Omental fat pad (tissue), 3 donors: ENCODE measurements at regions not wholly inside any gene's neighbourhood (a gene's known extent, or its start where the extent isn't known, plus 50 kb on each side); places are given as distances from the start of the nearest gene placed in this dataset.

Experiments used
- ATAC-seq: fragments of 150-250 bp; one replicate; pipeline ENCODE4 v1.9.1; 2016; ENCODE audit warnings: mild to moderate bottlenecking, moderate library complexity; ENCODE audit not compliant: low FRiP score
- DNase-seq: peaks from one replicate; pipeline ENCODE4 v3.0.0-alpha.2; 2019; ENCODE audit warnings: low spot score
- CTCF ChIP-seq, 3 donors: fragments of 450-650 bp; IDR thresholded peaks; one replicate each; pipeline ENCODE4 v1.5.1; 2016 to 2017; ENCODE audit warnings: antibody characterized with exemption in 3 of 3, mild to moderate bottlenecking in 3 of 3, moderate library complexity in 2 of 3

DNA sequence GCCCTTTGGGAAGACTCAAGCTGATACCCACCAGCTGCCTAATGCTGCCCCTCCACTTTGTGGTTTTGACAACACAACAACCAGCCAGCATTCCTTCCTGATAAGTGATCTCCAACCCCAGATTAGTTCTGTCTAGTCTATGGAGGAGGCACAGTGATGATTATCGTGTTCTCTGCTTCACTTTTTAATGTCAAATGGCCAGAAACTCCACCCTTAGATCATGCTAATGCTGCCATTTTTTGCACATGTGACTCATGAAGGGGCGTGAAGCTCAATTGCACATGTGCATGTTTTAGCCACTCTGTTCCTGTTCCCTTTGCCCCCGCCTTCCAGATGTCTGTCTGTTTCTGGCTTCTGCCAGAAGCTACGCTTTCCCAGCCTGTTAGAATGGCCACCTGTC is 199.8 kb downstream of the COG6 start:
- no peak for TF ChIP-seq CTCF (IDR thresholded peaks at IDR 0.05)
- DNase-seq (no peak), ATAC-seq (no peak)

DNA sequence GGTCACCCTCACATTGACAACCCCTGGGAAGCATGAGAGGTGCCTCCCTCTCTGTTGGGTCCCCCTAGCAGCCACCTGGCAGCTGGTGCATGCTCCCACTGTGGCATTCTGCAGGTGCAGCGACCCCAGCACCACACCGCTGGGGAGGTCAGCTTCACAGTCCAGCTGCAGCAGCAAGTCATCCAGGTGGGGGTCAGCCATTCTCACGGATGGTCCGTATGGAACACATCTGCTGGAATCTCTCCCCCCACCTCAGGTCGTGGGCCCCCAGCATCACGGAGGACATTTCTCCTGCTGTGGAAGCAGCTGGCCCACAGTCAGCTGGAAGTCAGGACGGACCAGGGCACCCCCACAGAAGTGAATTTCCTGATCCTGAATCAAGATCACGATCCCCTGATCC is 201.3 kb downstream of the COG6 start:
- no peak for ATAC-seq
- DNase-seq: no peak
- TF ChIP-seq CTCF (IDR thresholded peaks at IDR 0.05): no peak

DNA sequence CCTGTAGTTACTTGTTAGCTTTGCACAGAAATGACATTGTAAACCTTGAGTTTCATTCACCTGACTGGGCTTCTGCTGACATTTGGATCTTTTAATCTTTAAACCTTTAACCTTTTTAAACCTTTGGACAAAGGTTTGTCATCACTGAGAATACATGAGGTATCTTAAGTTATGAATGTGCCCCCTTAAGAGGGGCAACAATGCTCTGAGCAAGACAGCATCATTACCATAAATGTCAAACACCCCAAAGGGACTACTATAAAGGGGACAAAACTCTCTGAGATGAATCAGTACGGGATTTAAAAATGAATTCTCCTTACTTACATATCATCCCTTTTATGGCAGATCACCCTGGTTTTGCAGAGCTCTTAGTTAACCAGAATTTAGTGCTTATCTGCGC is 203.3 kb downstream of the COG6 start:
- DNase-seq (no peak), ATAC-seq (no peak)
- TF ChIP-seq CTCF (IDR thresholded peaks at IDR 0.05): no peak

- no peak for TF ChIP-seq CTCF (IDR thresholded peaks at IDR 0.05)
- ATAC-seq (no peak), DNase-seq (no peak)
These were observed 204.4 kb downstream of the COG6 start for GRCh38 chr13:39859898-39860297.

DNA sequence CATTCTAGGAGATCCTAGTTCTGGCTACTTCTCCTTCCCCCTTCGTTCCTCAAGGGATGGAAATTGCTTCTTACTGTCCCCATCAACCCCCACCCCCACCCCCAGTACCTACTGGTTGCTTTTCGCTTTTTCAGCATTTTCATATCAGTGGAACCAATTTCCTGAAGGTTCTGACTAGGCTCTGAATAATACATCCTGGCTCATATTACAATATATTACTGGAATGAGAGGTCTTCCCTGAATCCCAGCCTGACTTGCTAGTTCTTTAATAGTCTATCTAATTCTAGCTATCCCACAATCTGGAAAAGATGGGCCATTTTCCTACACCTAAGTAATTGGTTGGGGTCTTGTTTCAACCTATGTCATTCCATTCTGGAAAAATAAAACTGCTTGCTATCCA is 207.4 kb downstream of the COG6 start:
- no peak for TF ChIP-seq CTCF (IDR thresholded peaks at IDR 0.05)
- ATAC-seq (no peak), DNase-seq (no peak)

DNA sequence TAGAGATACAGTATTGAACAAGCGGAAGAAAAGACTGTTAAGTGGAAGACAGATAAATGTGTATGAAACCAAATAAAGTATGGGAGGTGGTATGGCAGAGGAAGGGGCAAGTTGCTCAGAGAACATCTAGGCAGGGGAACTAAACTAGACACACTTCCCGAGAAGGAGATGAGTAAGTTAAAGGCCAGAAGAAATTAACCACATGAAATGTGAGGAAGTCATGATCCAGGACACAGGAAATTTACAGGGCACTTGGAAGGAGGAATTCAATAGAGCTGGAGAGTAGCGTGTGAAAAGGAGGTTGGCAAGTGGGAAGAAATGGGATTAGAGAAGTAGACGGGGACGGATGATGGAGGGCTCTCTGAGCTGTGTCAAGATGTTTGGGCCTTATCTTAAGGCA is 208.8 kb downstream of the COG6 start:
- TF ChIP-seq CTCF (IDR thresholded peaks at IDR 0.05): no peak
- DNase-seq (no peak), ATAC-seq (no peak)

GRCh38 chr13:39866722-39867121 is 211.3 kb downstream of the COG6 start:
- no peak for ATAC-seq
- no peak for DNase-seq
- TF ChIP-seq CTCF (IDR thresholded peaks at IDR 0.05): no peak
